ENCODE measurements at regions not wholly inside any gene's neighbourhood (a gene's known extent, or its start where the extent isn't known, plus 50 kb on each side); places are given as distances from the start of the nearest gene placed in this dataset.
"Not testable (repeated sequence)": the region's sequence is repeated elsewhere in the genome, so short reads cannot be mapped to it uniquely, and the experiment has no call there.

GRCh38 chr4:112952313-112952700, 97.1 kb upstream of the ANK2 start:
- no peak for DNase-seq

- DNase-seq: no peak
These were observed 96.2 kb upstream of the ANK2 start for GRCh38 chr4:112953262-112953661.

GRCh38 chr4:112954286-112954685, 95.2 kb upstream of the ANK2 start:
- no peak for DNase-seq

GRCh38 chr4:112956484-112956896, 93.0 kb upstream of the ANK2 start:
- no peak for DNase-seq

GRCh38 chr4:112957764-112958163, 91.7 kb upstream of the ANK2 start:
- not testable (repeated sequence) for DNase-seq

- no peak for DNase-seq
These were observed 82.6 kb upstream of the ANK2 start for GRCh38 chr4:112966701-112967488.

GRCh38 chr4:112968451-112969159, 80.8 kb upstream of the ANK2 start:
- no peak for DNase-seq

- no peak for DNase-seq
These were observed 78.5 kb upstream of the ANK2 start for GRCh38 chr4:112970903-112971302.

GRCh38 chr4:112973750-112974251, 75.7 kb upstream of the ANK2 start:
- no peak for DNase-seq

GRCh38 chr4:112975567-112976355, 73.7 kb upstream of the ANK2 start:
- DNase-seq: no peak

GRCh38 chr4:112978691-112979472, 70.6 kb upstream of the ANK2 start:
- DNase-seq: no peak

GRCh38 chr4:112979881-112980421, 69.5 kb upstream of the ANK2 start:
- DNase-seq: no peak

GRCh38 chr4:112982680-112983079, 66.8 kb upstream of the ANK2 start:
- DNase-seq: no peak

- DNase-seq: no peak
These were observed 54.6 kb upstream of the ANK2 start for GRCh38 chr4:112994732-112995464.

All from GF-D8 (cell line).